Right atrium auricular region (tissue), 2 donors: ENCODE measurements at regions not wholly inside any gene's neighbourhood (a gene's known extent, or its start where the extent isn't known, plus 50 kb on each side); places are given as distances from the start of the nearest gene placed in this dataset.

Experiments used
- DNase-seq: peaks from one replicate; pipeline ENCODE4 v3.0.0-alpha.2; 2019; ENCODE audit warnings: low spot score
- H3K27ac ChIP-seq, 2 donors: fragments of 200-600 bp; sonication (generic); 1 replicate in 1 of 2; 2 replicates in 1 of 2; pipeline ENCODE4 v1.5.1; 2016 to 2019
- H3K27me3 ChIP-seq, 2 donors: fragments of 200-600 bp; sonication (generic); one replicate each; pipeline versions ENCODE4 v1.5.1 to v1.6.0; 2017 to 2019
- H3K36me3 ChIP-seq: fragments of 200-600 bp; sonication (generic); one replicate; pipeline ENCODE4 v1.5.1; 2016
- H3K4me1 ChIP-seq, 2 donors: fragments of 200-600 bp; sonication (generic); one replicate each; pipeline versions ENCODE4 v1.5.1 to v1.6.0; 2017 to 2019
- H3K4me3 ChIP-seq, 2 donors: fragments of 200-600 bp; sonication (generic); 1 replicate in 1 of 2; 2 replicates in 1 of 2; pipeline ENCODE4 v1.5.1; 2017 to 2019; ENCODE audit warnings: mild to moderate bottlenecking in 1 of 2, moderate library complexity in 1 of 2
- H3K9me3 ChIP-seq, 2 donors: fragments of 200-600 bp; sonication (generic); one replicate each; pipeline ENCODE4 v1.5.1; 2019
- CTCF ChIP-seq, 2 donors: fragments of 200-600 bp; sonication (generic); IDR thresholded peaks; one replicate each; pipeline ENCODE4 v1.5.1; 2019; ENCODE audit warnings: antibody characterized with exemption in 2 of 2

GRCh38 chr1:103326595-103326994 is 198.9 kb upstream of the RNPC3 start:
- Histone ChIP-seq H3K27ac (no peak overlapping the region), H3K4me1 (no peaks in the 10 kb centered on the region), H3K4me3 (no peak overlapping the region), H3K27me3 (no peaks in the 10 kb centered on the region), H3K36me3 (no peaks in the 10 kb centered on the region), H3K9me3 (peaks cover 0 to 13% of the 10 kb centered on the region in 2 donors)
- no peak for DNase-seq
- no peak for TF ChIP-seq CTCF (IDR thresholded peaks at IDR 0.05)

GRCh38 chr1:103309786-103310185 is 201.5 kb upstream of the COL11A1 start:
- Histone ChIP-seq H3K36me3 (no peaks in the 10 kb centered on the region), H3K4me1 (no peaks in the 10 kb centered on the region), H3K9me3 (no peaks in the 10 kb centered on the region), H3K27ac (no peak overlapping the region), H3K27me3 (no peaks in the 10 kb centered on the region), H3K4me3 (no peak overlapping the region)
- DNase-seq: no peak
- TF ChIP-seq CTCF (IDR thresholded peaks at IDR 0.05): no peak

- DNase-seq: no peak
- Histone ChIP-seq H3K36me3 (no peaks in the 10 kb centered on the region), H3K27me3 (no peaks in the 10 kb centered on the region), H3K4me1 (no peaks in the 10 kb centered on the region), H3K4me3 (no peak overlapping the region), H3K9me3 (no peaks in the 10 kb centered on the region), H3K27ac (no peak overlapping the region)
- no peak for TF ChIP-seq CTCF (IDR thresholded peaks at IDR 0.05)
Observed at GRCh38 chr1:103307751-103308150, 199.4 kb upstream of the COL11A1 start.

- no peak for TF ChIP-seq CTCF (IDR thresholded peaks at IDR 0.05)
- no peaks in the 10 kb centered on the region for H3K36me3 ChIP-seq
- H3K4me3 ChIP-seq: no peak overlapping the region
- peaks cover 0 to 6% of the 10 kb centered on the region in 2 donors for H3K9me3 ChIP-seq
- H3K27ac ChIP-seq: no peak overlapping the region
- H3K4me1 ChIP-seq: no peaks in the 10 kb centered on the region
- no peaks in the 10 kb centered on the region for H3K27me3 ChIP-seq
- no peak for DNase-seq
Observed at GRCh38 chr1:103283841-103284669, 175.7 kb upstream of the COL11A1 start.

- H3K27ac ChIP-seq: no peak overlapping the region
- TF ChIP-seq CTCF (IDR thresholded peaks at IDR 0.05): no peak
- H3K27me3 ChIP-seq: no peaks in the 10 kb centered on the region
- H3K4me3 ChIP-seq: no peak overlapping the region
- peaks cover 0 to 6% of the 10 kb centered on the region in 2 donors for H3K9me3 ChIP-seq
- no peaks in the 10 kb centered on the region for H3K4me1 ChIP-seq
- no peaks in the 10 kb centered on the region for H3K36me3 ChIP-seq
- no peak for DNase-seq
Observed at GRCh38 chr1:103283371-103283770, 175.0 kb upstream of the COL11A1 start.

- DNase-seq: no peak
- H3K4me1 ChIP-seq: no peaks in the 10 kb centered on the region
- no peaks in the 10 kb centered on the region for H3K27me3 ChIP-seq
- no peak overlapping the region for H3K27ac ChIP-seq
- peaks cover 0 to 2% of the 10 kb centered on the region in 2 donors for H3K9me3 ChIP-seq
- no peaks in the 10 kb centered on the region for H3K36me3 ChIP-seq
- no peak for TF ChIP-seq CTCF (IDR thresholded peaks at IDR 0.05)
- no peak overlapping the region for H3K4me3 ChIP-seq
Observed at GRCh38 chr1:103275725-103276124, 167.4 kb upstream of the COL11A1 start.
